K562 (cell line): ENCODE measurements at regions not wholly inside any gene's neighbourhood (a gene's known extent, or its start where the extent isn't known, plus 50 kb on each side); places are given as distances from the start of the nearest gene placed in this dataset.

Experiments
- ZNF584 ChIP-seq: fragments of 200-800 bp; sonication (Bioruptor generic); IDR thresholded peaks from 2 replicates; pipeline ENCODE4 v1.6.1; 2016; ENCODE audit warnings: low read depth, mild to moderate bottlenecking, missing genetic modification characterization, missing compliant biosample characterization
- TF ChIP-seq, protein P1 (sequence below), 2 experiments: fragments of 450-650 bp; IDR thresholded peaks; 2 replicates each; pipeline ENCODE4 v1.6.1; 2016; ENCODE audit warnings: mild to moderate bottlenecking in 2 of 2, borderline replicate concordance in 1 of 2, low read depth in 1 of 2, moderate library complexity in 1 of 2

- TF ChIP-seq, protein P1, sequence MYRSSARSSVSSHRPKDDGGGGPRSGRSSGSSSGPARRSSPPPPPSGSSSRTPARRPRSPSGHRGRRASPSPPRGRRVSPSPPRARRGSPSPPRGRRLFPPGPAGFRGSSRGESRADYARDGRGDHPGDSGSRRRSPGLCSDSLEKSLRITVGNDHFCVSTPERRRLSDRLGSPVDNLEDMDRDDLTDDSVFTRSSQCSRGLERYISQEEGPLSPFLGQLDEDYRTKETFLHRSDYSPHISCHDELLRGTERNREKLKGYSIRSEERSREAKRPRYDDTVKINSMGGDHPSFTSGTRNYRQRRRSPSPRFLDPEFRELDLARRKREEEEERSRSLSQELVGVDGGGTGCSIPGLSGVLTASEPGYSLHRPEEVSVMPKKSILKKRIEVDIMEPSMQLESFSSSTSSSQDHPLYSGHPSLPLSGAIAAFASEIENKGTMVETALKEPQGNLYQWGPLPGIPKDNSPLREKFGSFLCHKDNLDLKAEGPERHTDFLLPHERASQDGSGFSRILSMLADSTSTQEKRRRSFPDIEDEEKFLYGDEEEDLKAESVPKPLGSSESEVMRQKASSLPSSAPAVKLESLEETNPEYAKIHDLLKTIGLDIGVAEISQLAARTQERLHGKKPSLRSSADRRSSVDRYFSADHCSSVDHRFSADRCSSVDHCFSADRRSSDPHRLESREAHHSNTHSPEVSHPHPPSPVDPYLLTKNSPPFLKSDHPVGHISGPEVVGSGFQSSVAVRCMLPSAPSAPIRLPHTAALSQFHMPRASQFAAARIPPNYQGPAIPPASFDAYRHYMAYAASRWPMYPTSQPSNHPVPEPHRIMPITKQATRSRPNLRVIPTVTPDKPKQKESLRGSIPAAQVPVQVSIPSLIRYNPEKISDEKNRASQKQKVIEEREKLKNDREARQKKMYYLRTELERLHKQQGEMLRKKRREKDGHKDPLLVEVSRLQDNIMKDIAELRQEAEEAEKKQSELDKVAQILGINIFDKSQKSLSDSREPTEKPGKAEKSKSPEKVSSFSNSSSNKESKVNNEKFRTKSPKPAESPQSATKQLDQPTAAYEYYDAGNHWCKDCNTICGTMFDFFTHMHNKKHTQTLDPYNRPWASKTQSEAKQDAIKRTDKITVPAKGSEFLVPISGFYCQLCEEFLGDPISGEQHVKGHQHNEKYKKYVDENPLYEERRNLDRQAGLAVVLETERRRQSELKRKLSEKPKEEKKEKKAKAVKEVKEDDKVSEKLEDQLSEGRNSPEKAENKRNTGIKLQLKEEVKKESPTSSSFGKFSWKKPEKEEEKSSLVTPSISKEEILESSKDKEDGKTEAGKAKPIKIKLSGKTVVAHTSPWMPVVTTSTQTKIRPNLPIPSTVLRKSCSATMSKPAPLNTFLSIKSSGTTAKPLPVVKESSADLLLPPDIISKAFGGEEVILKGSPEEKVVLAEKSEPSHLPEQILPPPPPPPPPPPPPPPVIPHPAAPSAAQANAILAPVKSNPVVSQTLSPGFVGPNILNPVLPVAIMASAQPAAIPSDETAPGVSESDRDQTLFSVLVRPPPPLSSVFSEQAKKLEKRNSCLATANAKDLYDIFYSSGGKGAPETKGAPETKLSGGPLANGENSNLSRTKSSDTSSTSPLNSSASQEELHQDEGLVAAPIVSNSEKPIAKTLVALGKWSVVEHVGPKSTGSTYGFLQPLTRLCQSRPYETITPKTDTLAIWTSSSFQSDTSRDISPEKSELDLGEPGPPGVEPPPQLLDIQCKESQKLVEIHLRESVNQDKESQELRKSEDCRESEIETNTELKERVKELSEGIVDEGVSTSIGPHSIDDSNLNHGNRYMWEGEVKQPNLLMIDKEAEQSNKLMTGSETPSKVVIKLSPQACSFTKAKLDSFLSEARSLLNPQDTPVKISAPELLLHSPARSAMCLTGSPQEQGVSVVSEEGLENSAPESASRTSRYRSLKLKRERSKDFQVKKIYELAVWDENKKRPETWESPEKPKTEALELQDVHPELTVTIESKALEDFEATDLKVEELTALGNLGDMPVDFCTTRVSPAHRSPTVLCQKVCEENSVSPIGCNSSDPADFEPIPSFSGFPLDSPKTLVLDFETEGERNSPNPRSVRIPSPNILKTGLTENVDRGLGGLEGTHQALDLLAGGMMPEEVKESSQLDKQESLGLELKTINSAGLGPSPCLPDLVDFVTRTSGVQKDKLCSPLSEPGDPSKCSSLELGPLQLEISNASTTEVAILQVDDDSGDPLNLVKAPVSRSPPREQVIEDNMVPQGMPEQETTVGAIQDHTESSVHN (IDR thresholded peaks at IDR 0.05; ENCODE audit: borderline replicate concordance in 1 of 2, low read depth in 1 of 2): no peak
- TF ChIP-seq ZNF584: no peak
Measured at GRCh38 chr3:187966636-187967406, 187.1 kb upstream of the LPP start (continued).
